HL-60 (cell line): ENCODE measurements at regions not wholly inside any gene's neighbourhood (a gene's known extent, or its start where the extent isn't known, plus 50 kb on each side); places are given as distances from the start of the nearest gene placed in this dataset.

Experiments
- GABPA ChIP-seq: IDR thresholded peaks from 2 replicates; pipeline ENCODE4 v1.6.1; 2012; ENCODE audit warnings: low read depth
- POLR2AphosphoS5 ChIP-seq: IDR thresholded peaks from 2 replicates; pipeline ENCODE4 v1.6.1; 2012; ENCODE audit warnings: low read depth
- REST ChIP-seq: IDR thresholded peaks from 2 replicates; pipeline ENCODE4 v1.6.1; 2012; ENCODE audit warnings: low read depth; ENCODE audit not compliant: insufficient replicate concordance
- SPI1 ChIP-seq: IDR thresholded peaks from 2 replicates; pipeline ENCODE4 v1.6.1; 2012; ENCODE audit warnings: low read depth, mild to moderate bottlenecking, borderline replicate concordance
- TF ChIP-seq, protein P1 (sequence below): IDR thresholded peaks from one replicate; pipeline ENCODE4 v1.5.1; 2011; ENCODE audit warnings: low read length, control low read depth, inconsistent platforms; ENCODE audit not compliant: insufficient read depth

GRCh38 chr11:33610903-33611302 is 89.7 kb downstream of the C11orf91 start:
- TF ChIP-seq, protein P1, sequence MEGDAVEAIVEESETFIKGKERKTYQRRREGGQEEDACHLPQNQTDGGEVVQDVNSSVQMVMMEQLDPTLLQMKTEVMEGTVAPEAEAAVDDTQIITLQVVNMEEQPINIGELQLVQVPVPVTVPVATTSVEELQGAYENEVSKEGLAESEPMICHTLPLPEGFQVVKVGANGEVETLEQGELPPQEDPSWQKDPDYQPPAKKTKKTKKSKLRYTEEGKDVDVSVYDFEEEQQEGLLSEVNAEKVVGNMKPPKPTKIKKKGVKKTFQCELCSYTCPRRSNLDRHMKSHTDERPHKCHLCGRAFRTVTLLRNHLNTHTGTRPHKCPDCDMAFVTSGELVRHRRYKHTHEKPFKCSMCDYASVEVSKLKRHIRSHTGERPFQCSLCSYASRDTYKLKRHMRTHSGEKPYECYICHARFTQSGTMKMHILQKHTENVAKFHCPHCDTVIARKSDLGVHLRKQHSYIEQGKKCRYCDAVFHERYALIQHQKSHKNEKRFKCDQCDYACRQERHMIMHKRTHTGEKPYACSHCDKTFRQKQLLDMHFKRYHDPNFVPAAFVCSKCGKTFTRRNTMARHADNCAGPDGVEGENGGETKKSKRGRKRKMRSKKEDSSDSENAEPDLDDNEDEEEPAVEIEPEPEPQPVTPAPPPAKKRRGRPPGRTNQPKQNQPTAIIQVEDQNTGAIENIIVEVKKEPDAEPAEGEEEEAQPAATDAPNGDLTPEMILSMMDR, result no peak
- TF ChIP-seq POLR2AphosphoS5 (no peak), REST (no peak), GABPA (no peak), SPI1 (no peak)
